B cell (primary cell): ENCODE measurements at regions not wholly inside any gene's neighbourhood (a gene's known extent, or its start where the extent isn't known, plus 50 kb on each side); places are given as distances from the start of the nearest gene placed in this dataset.
"Not testable (repeated sequence)": the region's sequence is repeated elsewhere in the genome, so short reads cannot be mapped to it uniquely, and the experiment has no call there.

ENCODE experiments used
- CTCF ChIP-seq: fragments of 200-600 bp; IDR thresholded peaks from one replicate; pipeline ENCODE4 v1.8.0; 2022; ENCODE audit warnings: antibody characterized with exemption, mild to moderate bottlenecking
- EZH2 ChIP-seq: IDR thresholded peaks from 2 replicates; pipeline ENCODE4 v1.6.1; 2012; ENCODE audit warnings: borderline replicate concordance, low read depth, mild to moderate bottlenecking, moderate library complexity, low read length; ENCODE audit not compliant: insufficient read depth, poor library complexity, severe bottlenecking

DNA sequence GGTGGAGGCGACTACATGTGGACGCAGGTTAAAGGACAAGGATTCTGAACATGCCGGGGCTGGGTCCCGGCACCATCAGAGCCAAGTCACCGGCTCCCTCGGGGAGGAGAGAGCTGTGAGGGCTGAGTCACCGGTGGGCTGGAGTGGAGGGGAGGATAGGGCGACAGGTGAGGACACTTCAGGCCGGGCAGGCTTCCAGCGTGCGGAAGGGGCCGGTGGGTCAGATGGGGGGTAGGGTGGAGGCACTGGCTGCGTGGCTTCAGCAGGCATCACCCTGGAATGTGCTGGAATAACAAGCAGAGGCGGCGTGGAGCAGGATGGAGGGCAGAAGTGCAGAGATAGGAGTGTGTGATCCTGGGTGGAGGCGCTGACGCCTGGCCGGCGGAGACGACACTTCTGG, 4435.3 kb upstream of the TPTE start:
- not testable (repeated sequence) for TF ChIP-seq CTCF, EZH2
